HG03442 (cell line): ENCODE measurements at regions not wholly inside any gene's neighbourhood (a gene's known extent, or its start where the extent isn't known, plus 50 kb on each side); places are given as distances from the start of the nearest gene placed in this dataset.

Experiments used
- ATAC-seq: cut with Tn5 transposase; IDR thresholded peaks from one replicate; pipeline ENCODE4 v1.9.1; 2021; ENCODE audit warnings: mild to moderate bottlenecking, moderate library complexity; ENCODE audit not compliant: unreplicated experiment

DNA sequence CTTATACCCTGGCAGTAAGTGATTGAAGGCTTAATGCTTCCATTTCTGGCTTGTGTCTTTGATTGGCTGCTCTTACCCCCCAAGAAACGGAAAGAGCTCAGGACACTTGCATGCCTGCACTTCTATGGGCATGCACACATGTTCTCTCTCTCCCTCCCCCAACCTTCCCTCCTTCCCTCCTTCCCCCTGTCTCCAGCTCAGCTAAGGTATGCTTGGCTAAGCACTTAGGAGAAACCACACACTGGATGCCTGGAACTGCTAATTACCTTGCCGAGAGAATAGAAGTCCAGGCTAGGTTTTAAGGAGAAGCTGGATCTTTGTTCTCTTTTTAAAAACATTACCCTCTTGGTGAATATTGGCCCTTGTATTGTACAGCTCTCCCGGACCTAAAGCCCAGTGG lies 1072.8 kb upstream of the TMEM132C start:
- ATAC-seq: no peak

DNA sequence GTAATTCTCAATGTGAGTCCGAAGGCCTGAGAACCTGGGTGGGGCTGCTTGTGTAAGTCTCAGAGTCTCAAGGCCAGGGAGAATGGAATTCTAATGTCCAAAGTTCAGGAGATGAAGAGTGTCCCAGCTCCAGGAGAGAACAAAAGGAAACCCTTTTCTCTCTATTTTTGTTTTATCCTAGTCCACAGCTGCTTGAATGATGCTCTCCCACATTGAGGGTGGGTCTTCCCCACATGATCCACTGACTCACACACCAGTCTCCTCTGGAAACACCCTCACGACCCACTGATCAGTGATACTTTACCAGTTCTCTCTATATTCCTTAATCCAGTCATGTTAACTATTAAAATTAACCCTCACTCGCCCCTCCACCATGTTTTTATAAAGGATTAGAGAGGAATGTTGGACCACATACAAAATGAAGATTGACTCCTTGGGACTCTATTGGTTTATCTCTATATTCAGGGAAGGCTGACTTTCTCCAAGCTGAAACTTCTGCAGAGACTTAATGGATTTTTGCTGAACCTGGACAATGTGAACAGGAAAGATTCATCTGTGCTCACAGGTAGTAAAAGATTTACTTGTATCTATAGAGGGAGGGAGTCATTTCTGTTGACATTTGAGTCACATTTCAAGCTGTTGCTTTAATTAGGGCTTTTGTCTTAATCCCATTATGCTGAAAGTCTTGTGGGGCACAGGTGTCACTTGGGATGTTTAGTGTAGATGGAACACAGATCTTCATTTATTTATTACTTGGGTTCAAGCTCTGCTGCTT lies 1061.0 kb upstream of the TMEM132C start:
- ATAC-seq: no peak

- ATAC-seq: no peak
Observed at GRCh38 chr12:127209318-127209717, 1057.7 kb upstream of the TMEM132C start.

GRCh38 chr12:127214186-127214585 lies 1052.8 kb upstream of the TMEM132C start:
- ATAC-seq: no peak

GRCh38 chr12:127223011-127223410 lies 1044.0 kb upstream of the TMEM132C start:
- ATAC-seq: no peak

- ATAC-seq: no peak
Observed at GRCh38 chr12:127223731-127224130, 1043.2 kb upstream of the TMEM132C start.

- ATAC-seq: no peak
Observed at GRCh38 chr12:127230843-127231260, 1036.1 kb upstream of the TMEM132C start.

- ATAC-seq: no peak
Observed at GRCh38 chr12:127231371-127231770, 1035.6 kb upstream of the TMEM132C start.

GRCh38 chr12:127233016-127233415 lies 1034.0 kb upstream of the TMEM132C start:
- no peak for ATAC-seq

- no peak for ATAC-seq
Observed at GRCh38 chr12:127235761-127236160, 1031.2 kb upstream of the TMEM132C start.

DNA sequence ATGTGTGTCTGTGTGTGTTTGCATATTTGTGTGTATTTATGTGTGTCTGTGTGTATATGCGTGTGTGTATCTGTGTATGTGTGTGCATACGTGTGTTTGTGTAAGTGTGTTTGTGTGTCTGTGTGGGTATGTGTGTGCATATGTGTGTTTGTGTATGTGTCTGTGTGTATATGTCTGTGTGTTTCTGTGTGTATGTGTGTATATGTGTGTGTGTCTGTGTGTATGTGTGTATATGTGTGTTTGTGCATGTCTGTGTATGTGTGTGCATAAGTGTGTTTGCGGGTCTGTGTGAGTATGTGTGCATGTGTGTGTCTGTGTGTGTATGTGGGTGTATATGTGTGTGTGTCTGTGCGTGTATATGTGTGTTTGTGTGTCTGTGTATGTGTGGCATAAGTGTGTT lies 1030.5 kb upstream of the TMEM132C start:
- ATAC-seq: no peak

DNA sequence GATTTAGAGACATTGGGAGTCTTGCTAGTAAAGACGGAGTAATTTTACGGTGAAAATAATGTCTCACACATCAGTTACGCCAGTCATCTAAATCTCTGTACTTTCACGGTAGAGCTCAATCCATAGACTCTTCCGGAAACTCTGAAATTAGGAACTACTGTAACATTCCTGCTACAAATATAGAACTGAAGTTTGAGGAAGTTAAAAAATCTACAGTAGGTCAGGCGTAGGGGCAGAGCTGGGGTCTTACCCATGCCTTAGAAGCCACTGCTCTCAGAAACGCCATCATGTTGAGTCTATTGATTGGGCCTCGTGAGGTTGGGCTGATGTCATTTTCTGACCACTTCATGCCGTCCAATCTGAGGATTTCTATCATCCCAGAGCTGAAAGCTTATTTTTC lies 1029.8 kb upstream of the TMEM132C start:
- no peak for ATAC-seq

DNA sequence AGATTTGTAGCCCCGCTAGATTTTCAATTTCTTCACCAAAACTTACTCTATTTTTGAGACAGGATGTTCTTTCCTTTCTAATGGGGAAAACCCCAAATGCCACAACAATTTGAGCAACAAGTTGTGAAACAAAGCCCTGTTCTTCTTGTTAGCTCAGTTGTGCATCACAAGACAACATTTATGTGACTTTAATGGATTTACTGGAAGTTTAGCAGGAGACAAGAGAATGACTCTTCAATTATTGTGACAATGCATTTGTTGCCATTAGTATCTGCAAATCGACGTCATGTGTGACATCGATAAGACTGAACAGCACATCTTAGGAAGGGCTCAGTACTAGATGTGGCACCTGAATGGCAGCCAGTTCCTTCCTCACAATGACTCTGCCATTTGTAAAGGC lies 1028.9 kb upstream of the TMEM132C start:
- no peak for ATAC-seq

DNA sequence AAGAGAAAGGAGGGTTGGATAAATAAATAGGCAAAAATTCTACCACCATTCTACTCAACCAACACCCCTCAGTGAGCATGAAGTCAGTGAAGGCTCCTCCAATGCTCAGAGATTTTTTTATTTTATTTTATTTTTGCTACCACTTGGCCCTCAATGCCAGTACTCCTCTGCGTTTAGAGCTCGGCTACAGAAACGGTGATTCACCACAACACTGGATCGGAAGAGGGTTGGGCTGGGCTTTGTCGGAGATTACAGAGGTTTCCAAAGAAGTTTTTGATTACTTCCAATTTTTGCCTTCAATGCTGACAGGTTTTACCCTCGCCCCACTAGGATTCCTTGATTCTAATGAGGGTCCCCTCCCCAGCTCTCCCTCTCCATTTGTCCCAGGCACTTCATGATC lies 1027.2 kb upstream of the TMEM132C start:
- no peak for ATAC-seq

DNA sequence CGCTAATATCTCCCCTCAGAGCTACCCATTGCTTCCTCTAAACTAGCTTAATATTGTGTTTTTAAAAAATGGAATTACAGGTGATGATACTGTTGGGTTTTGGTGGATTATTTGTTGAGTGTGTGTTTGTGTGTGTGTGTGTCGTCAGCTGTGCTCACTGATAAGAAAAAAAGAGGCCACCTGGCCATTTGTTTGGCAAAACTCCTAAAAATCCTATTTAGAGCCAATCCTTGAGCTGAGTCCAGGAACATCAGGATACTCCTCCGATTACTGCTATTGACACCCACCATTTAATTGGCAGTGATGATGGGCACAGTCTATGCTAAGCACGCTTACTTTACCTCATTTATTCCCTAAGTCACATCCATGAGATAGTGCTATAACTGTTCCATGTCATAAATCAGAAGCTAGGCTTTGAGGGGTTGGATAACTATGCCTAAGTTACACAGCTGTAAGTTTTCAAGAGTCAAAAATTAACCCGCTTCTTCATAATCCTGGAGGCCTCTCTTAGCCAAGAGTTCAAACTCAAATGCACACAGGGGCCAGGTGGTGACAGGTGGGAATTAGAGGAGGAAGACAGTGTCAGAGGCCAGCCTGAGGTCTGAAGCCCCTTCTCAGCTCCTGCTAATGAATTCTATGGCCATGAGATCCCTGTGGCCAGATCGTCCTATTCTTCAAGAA lies 1026.6 kb upstream of the TMEM132C start:
- no peak for ATAC-seq

GRCh38 chr12:127241072-127241817 lies 1025.7 kb upstream of the TMEM132C start:
- no peak for ATAC-seq

GRCh38 chr12:127245009-127245408 lies 1022.0 kb upstream of the TMEM132C start:
- ATAC-seq: no peak

GRCh38 chr12:127245437-127245836 lies 1021.5 kb upstream of the TMEM132C start:
- ATAC-seq: no peak

GRCh38 chr12:127247937-127248336 lies 1019.0 kb upstream of the TMEM132C start:
- no peak for ATAC-seq

DNA sequence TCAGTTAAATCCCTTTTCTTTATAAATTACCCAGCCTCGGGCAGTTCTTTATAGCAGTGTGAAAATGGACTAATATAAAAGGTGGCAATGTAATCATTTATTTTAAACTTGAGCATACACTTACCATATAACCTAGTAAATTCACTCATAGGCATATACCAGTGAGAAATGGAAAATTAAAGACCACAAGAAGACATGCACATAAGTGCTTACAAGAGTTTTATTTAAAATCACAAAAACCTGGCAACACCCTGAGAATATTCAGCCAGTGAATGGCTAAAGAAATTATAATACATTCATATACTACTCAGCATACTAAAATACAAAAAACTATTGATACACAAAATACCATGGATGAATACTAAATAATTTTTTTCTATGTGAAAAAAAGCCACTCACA lies 1017.5 kb upstream of the TMEM132C start:
- no peak for ATAC-seq

- ATAC-seq: no peak
Observed at GRCh38 chr12:127253797-127254327, 1013.1 kb upstream of the TMEM132C start.
